HCT116 (cell line): ENCODE measurements at regions not wholly inside any gene's neighbourhood (a gene's known extent, or its start where the extent isn't known, plus 50 kb on each side); places are given as distances from the start of the nearest gene placed in this dataset.

Experiments used
- ATAC-seq: fragments of 200-7000 bp; cut with Tn5 transposase; 2 replicates; pipeline ENCODE4 v1.9.1; 2020; ENCODE audit warnings: mild to moderate bottlenecking, moderate library complexity
- BruUV-seq: library from RNA; stranded (reverse); fragments of 400-500 nt; replicated peaks from 2 replicates; lab custom pipeline; 2021; lab: Mats Ljungman, UMichigan
- CTCF ChIA-PET: fragments of 300-600 bp; sonication (Branson Sonifier 250); formaldehyde crosslinking; loops from one replicate; lab custom pipeline; 2021; ENCODE audit warnings: antibody characterized with exemption; lab: Charles Lee
- POLR2A ChIA-PET: fragments of 300-600, 350-600 bp; sonication (Branson Sonifier 250); formaldehyde crosslinking; loops from one replicate; lab custom pipeline; 2021; ENCODE audit warnings: antibody characterized with exemption; lab: Charles Lee
- RAD21 ChIA-PET, 2 experiments: fragments of 300-600 bp; sonication (Branson Sonifier 250); formaldehyde crosslinking; loops; one replicate each; lab custom pipeline; 2023; ENCODE audit warnings: low total read pairs in 2 of 2; ENCODE audit not compliant: uncharacterized antibody in 2 of 2, unreplicated experiment in 2 of 2, low non-redundant PET in 1 of 2; lab: Charles Lee
- DNase-seq: peaks from one replicate; pipeline ENCODE4 v3.0.0-alpha.2; 2010; ENCODE audit warnings: low read depth, low spot score
- H2AFZ ChIP-seq: fragments of 200-600 bp; shearing (Covaris generic), sonication (generic); 2 replicates; pipeline ENCODE4 v1.6.1; 2017; ENCODE audit warnings: low read depth, mixed run types, mixed read lengths, antibody characterized with exemption, low read length; ENCODE audit not compliant: poor library complexity, severe bottlenecking
- H3K27ac ChIP-seq: 2 replicates; pipeline ENCODE4 v1.5.1; 2012; ENCODE audit warnings: low read depth, low read length
- H3K27me3 ChIP-seq: fragments of 200-600 bp; sonication (generic); 2 replicates; pipeline ENCODE4 v1.6.1; 2016; ENCODE audit warnings: mixed run types, low read length, mixed read lengths; ENCODE audit not compliant: insufficient read depth
- H3K36me3 ChIP-seq, 2 experiments: fragments of 200-500 bp in 1 of 2; fragments of 200-600 bp in 1 of 2; sonication (Bioruptor generic) in 1 of 2; sonication (generic) in 1 of 2; 2 replicates each; pipeline versions ENCODE4 v1.5.1 to v1.6.1; 2014 to 2016; ENCODE audit warnings: low read length in 2 of 2, inconsistent platforms in 1 of 2, mixed read lengths in 1 of 2, mixed run types in 1 of 2; ENCODE audit not compliant: insufficient read depth in 2 of 2, control insufficient read depth in 1 of 2
- H3K4me1 ChIP-seq, 2 experiments: fragments of 200-600 bp in 1 of 2; sonication (generic) in 1 of 2; 2 replicates each; pipeline versions ENCODE4 v1.5.1 to v1.6.1; 2012 to 2017; ENCODE audit warnings: low read length in 2 of 2, inconsistent platforms in 1 of 2, mild to moderate bottlenecking in 1 of 2, mixed read lengths in 1 of 2, mixed run types in 1 of 2, moderate library complexity in 1 of 2; ENCODE audit not compliant: insufficient read depth in 2 of 2, control insufficient read depth in 1 of 2
- H3K4me2 ChIP-seq: fragments of 200-600 bp; sonication (generic); 2 replicates; pipeline ENCODE4 v1.6.1; 2017; ENCODE audit warnings: mixed run types, low read length, mixed read lengths
- H3K4me3 ChIP-seq, 2 experiments: fragments of 200-600 bp in 1 of 2; sonication (generic) in 1 of 2; replicated peaks in 1 of 2; 2 replicates each; pipeline ENCODE4 v1.5.1; 2011 to 2016; ENCODE audit warnings: low read length in 2 of 2, control low read depth in 1 of 2, low read depth in 1 of 2, mild to moderate bottlenecking in 1 of 2, mixed read lengths in 1 of 2, mixed run types in 1 of 2
- H3K79me2 ChIP-seq: fragments of 200-600 bp; sonication (generic); 2 replicates; pipeline ENCODE4 v1.6.1; 2017; ENCODE audit warnings: mild to moderate bottlenecking, mixed run types, low read length, moderate library complexity, mixed read lengths; ENCODE audit not compliant: insufficient read depth
- H3K9ac ChIP-seq: fragments of 200-600 bp; sonication (generic); 2 replicates; pipeline ENCODE4 v1.6.1; 2016; ENCODE audit warnings: low read length, mixed read lengths
- H3K9me2 ChIP-seq: fragments of 200-600 bp; sonication (generic), shearing (Covaris generic); 2 replicates; pipeline ENCODE4 v1.6.1; 2017; ENCODE audit warnings: mixed run types, mild to moderate bottlenecking, moderate library complexity; ENCODE audit not compliant: insufficient read depth
- H3K9me3 ChIP-seq, 2 experiments: fragments of 200-500 bp in 1 of 2; fragments of 200-600 bp in 1 of 2; sonication (Bioruptor generic) in 1 of 2; sonication (generic) in 1 of 2; 2 replicates each; pipeline ENCODE4 v1.6.1; 2014 to 2017; ENCODE audit warnings: low read length in 2 of 2, mixed read lengths in 2 of 2, inconsistent platforms in 1 of 2, low read depth in 1 of 2, mild to moderate bottlenecking in 1 of 2, mixed run types in 1 of 2, moderate library complexity in 1 of 2; ENCODE audit not compliant: control insufficient read depth in 1 of 2, insufficient read depth in 1 of 2
- H4K20me1 ChIP-seq: fragments of 200-600 bp; sonication (generic), shearing (Covaris generic); 2 replicates; pipeline ENCODE4 v1.6.1; 2017; ENCODE audit warnings: mixed run types, mild to moderate bottlenecking, moderate library complexity; ENCODE audit not compliant: insufficient read depth
- CBX3 ChIP-seq: IDR thresholded peaks from 2 replicates; pipeline ENCODE4 v1.6.1; 2012; ENCODE audit warnings: low read depth
- CEBPB ChIP-seq: IDR thresholded peaks from 2 replicates; pipeline ENCODE4 v1.6.1; 2012; ENCODE audit warnings: low read depth
- EGR1 ChIP-seq: IDR thresholded peaks from 2 replicates; pipeline ENCODE4 v1.6.1; 2012; ENCODE audit warnings: low read depth
- ELF1 ChIP-seq: IDR thresholded peaks from 2 replicates; pipeline ENCODE4 v1.6.1; 2012; ENCODE audit warnings: low read depth, borderline replicate concordance
- FOSL1 ChIP-seq: IDR thresholded peaks from 2 replicates; pipeline ENCODE4 v1.6.1; 2012; ENCODE audit warnings: low read depth
- POLR2A ChIP-seq: IDR thresholded peaks from 2 replicates; pipeline ENCODE4 v1.7.0; 2011; ENCODE audit warnings: borderline replicate concordance; ENCODE audit not compliant: insufficient read depth, insufficient read length; ENCODE audit errors: extremely low read depth
- POLR2AphosphoS5 ChIP-seq: IDR thresholded peaks from 2 replicates; pipeline ENCODE4 v1.6.1; 2011; ENCODE audit warnings: mild to moderate bottlenecking, low read depth, low read length, moderate library complexity
- REST ChIP-seq: IDR thresholded peaks from 2 replicates; pipeline ENCODE4 v1.6.1; 2012; ENCODE audit warnings: low read depth
- SIN3A ChIP-seq: IDR thresholded peaks from 2 replicates; pipeline ENCODE4 v1.6.1; 2012; ENCODE audit warnings: low read depth
- SP1 ChIP-seq: IDR thresholded peaks from 2 replicates; pipeline ENCODE4 v1.6.1; 2012; ENCODE audit warnings: low read depth
- SRF ChIP-seq: IDR thresholded peaks from 2 replicates; pipeline ENCODE4 v1.6.1; 2012; ENCODE audit warnings: low read depth
- YY1 ChIP-seq: IDR thresholded peaks from 2 replicates; pipeline ENCODE4 v1.6.1; 2011; ENCODE audit warnings: low read length, low read depth, moderate library complexity, mild to moderate bottlenecking; ENCODE audit not compliant: insufficient replicate concordance; ENCODE audit errors: extremely low read depth
- ZFX ChIP-seq: fragments of 450-650 bp; IDR thresholded peaks from 2 replicates; pipeline ENCODE4 v1.6.1; 2017
- intact Hi-C: fragments of 100-400 bp; cut with micrococcal nuclease; formaldehyde crosslinking; loops from 2 replicates; pipeline ENCODE4 v1.10.0; 2022
- TF ChIP-seq, protein P1 (sequence below): IDR thresholded peaks from 2 replicates; pipeline ENCODE4 v1.6.1; 2012

- no peaks in the 10 kb centered on the region for H3K4me1 ChIP-seq
- no peak overlapping the region for H3K9ac ChIP-seq
- CTCF ChIA-PET: no interaction called here
- no peaks in the 10 kb centered on the region for H3K9me2 ChIP-seq
- no peak overlapping the region for H3K4me2 ChIP-seq
- DNase-seq (no peak), ATAC-seq (no peak)
- POLR2A ChIA-PET: no interaction called here
- H2AFZ ChIP-seq: no peak overlapping the region
- RAD21 ChIA-PET: no interaction called here
- intact Hi-C loops: no loop called here
- H4K20me1 ChIP-seq: no peaks in the 10 kb centered on the region
- TF ChIP-seq EGR1 (no peak), YY1 (no peak), CBX3 (no peak), SIN3A (no peak), SRF (no peak), FOSL1 (no peak), ELF1 (no peak)
- TF ChIP-seq, protein P1, sequence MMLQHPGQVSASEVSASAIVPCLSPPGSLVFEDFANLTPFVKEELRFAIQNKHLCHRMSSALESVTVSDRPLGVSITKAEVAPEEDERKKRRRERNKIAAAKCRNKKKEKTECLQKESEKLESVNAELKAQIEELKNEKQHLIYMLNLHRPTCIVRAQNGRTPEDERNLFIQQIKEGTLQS: no peak
- no TSS peak for BruUV-seq
- H3K27me3 ChIP-seq: no peaks in the 10 kb centered on the region
- H3K9me3 ChIP-seq: no peaks in the 10 kb centered on the region
- H3K27ac ChIP-seq: no peak overlapping the region
- no peaks in the 10 kb centered on the region for H3K36me3 ChIP-seq
- H3K79me2 ChIP-seq: no peaks in the 10 kb centered on the region
- no peak overlapping the region for H3K4me3 ChIP-seq
These were observed 54.3 kb upstream of the KCND2 start for GRCh38 chr7:120218712-120219111.

- Histone ChIP-seq H3K4me1 (no peaks in the 10 kb centered on the region), H3K79me2 (no peaks in the 10 kb centered on the region), H3K27ac (no peak overlapping the region), H3K9me3 (no peaks in the 10 kb centered on the region), H3K9ac (no peak overlapping the region), H3K4me2 (no peak overlapping the region), H4K20me1 (no peaks in the 10 kb centered on the region), H3K9me2 (no peaks in the 10 kb centered on the region), H2AFZ (no peak overlapping the region), H3K36me3 (no peaks in the 10 kb centered on the region), H3K27me3 (no peaks in the 10 kb centered on the region), H3K4me3 (no peak overlapping the region)
- DNase-seq (no peak), ATAC-seq (no peak)
- intact Hi-C loops: no loop called here
- no TSS peak for BruUV-seq
- RAD21 ChIA-PET: no interaction called here
- CTCF ChIA-PET: no interaction called here
- POLR2A ChIA-PET: no interaction called here
- TF ChIP-seq ZFX (no peak), FOSL1 (no peak), SP1 (no peak), SIN3A (no peak), POLR2AphosphoS5 (no peak), REST (no peak), CEBPB (no peak), POLR2A (no peak)
- TF ChIP-seq, protein P1: no peak
These were observed 51.3 kb upstream of the KCND2 start for GRCh38 chr7:120221666-120222065.
